Fibroblast of skin of right biceps (primary cell): ENCODE measurements at regions not wholly inside any gene's neighbourhood (a gene's known extent, or its start where the extent isn't known, plus 50 kb on each side); places are given as distances from the start of the nearest gene placed in this dataset.

Experiments used
- DNase-seq: peaks from one replicate; pipeline ENCODE4 v3.0.0-alpha.2; 2013

DNA sequence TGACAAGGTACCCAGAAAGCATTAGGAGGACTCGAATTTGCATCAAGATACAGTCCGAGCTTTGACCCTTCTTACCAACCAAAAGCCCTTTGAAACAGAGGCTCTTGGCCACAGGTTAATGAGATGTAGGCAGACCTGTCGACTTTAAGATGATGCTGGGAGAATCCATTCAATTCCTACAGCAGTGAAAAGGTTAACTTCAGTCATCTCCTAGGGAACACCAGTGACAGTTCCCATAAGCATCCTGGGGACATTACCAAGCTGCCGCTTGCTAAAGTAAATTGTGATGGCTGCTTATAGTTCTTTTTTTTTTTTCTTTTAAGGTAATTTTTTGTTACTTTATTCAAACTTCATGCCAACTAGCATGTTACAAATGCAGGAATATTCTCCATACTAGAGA, 379.3 kb downstream of the SOX11 start:
- no peak for DNase-seq

DNA sequence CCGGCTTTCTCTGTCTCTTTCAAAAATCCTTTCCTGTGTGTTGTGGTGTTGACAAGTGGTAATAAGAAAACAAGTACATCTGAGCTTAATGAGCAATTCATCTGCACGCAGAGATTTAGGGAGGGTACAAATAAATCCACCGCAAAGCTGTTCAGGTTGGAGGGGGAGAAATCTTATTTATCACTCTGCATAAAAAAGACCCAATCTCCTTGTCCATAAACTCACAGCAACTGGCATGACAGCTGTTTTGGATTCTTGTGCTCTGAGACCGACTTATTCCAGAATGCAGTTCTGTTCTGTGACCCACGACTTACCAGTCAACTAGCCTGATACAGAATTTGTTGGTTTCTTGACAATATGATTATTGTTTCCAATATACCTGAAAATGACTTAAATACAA, 380.1 kb downstream of the SOX11 start:
- no peak for DNase-seq

DNA sequence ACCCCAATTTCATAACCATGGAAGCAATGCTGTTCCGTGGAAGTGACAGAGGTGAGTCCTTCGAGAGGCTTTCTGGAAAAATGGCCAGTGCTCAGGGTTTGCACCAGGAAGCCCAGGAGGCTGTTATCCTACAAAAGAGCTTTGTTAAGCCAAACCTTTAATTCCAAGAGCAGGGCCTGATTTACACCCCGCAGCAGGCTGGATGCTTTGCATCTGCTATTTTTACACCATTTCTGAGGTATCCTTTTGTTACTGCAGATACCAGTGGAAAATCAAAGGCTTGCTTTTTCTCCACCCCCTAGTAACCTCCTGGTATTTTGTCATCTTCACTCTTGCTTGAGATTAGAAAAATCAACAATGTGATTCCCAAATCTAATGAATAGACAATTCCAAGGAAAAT, 380.6 kb downstream of the SOX11 start:
- no peak for DNase-seq

DNA sequence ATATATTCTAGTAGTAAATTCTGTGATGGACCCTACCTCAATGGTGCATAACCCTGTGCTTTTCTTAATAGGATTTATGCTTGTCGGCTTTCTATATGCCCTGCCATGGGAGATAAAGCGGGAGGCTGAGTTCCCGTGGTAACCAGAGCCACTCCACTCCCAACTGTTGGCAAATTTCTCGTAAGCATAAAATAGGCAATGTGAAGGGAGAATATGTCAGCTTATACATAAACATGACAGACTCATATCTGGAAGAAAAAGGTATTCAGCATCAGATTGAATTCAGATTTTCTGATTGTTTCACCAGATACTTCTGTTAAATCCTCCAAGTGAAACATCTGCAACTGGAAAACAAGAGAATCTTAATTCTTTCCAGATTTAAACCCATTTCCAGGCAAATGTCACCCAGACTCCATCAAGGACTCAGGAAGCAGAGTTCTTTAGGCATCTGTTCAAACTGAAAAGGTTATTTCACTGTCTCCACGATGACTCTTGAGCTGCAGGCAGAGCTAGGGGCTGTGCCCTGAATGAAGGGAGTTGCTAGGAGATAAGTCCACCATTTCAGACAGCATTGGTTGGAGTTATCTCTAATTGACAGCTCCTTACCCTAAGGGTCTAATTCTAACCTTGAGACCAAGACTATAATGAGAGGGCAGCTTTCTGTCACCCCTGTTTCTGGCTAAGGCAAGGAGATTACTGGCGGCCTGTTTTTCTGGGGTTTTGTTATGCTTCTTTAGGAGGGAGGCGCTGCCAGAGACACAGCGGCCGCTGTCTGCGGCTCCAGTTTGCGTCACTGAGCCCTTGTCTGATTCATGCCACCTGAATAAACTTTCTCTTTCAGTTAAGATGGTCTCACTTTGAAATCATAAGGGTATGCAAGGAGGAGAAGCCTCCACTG, 381.3 kb downstream of the SOX11 start:
- peak; percentile 67 for DNase-seq

DNA sequence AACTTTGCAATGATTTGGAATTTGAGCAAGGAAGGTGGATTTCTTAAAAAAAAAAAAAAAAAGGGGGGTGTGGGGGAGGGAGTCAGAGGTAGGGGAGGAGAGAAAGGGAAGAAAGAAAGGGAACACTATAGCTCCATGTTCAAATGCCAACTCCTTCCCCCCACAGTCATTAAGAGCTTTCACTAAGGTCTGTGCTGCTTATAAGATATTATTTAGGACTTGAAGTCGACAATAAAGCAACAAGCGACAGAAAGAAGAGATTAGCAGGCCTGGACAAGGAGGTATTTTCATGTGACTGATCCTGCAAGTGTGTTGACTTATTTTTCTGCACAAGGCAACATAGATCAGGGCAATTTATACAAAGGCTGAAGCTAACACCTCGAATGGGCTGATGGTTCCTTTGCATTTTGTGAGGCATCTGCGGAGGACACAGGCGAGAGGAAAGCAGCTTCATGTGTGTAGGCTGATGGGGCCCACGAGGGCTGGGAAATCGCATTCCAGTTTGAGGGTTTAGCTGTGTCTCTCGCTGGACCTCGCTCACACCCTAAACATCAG, 382.0 kb downstream of the SOX11 start:
- no peak for DNase-seq

DNA sequence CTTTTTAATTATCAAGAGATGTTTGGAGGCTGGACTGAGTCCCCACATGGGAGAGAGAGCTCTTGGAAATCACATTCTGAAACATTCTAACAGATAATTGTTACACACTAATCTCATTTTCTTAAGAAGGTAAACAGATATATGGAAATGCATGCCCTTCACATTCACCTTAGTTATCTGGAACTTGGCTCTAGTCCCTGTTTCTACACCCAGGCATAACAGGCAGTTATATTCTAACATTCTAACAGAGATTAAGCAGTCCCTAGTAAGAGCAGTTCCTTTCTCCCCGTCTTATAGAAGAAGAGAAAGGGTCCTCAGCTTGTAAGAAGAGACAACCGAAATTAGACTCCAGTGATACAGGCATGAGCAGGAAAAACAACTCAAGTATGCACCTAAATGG, 385.4 kb downstream of the SOX11 start:
- no peak for DNase-seq

DNA sequence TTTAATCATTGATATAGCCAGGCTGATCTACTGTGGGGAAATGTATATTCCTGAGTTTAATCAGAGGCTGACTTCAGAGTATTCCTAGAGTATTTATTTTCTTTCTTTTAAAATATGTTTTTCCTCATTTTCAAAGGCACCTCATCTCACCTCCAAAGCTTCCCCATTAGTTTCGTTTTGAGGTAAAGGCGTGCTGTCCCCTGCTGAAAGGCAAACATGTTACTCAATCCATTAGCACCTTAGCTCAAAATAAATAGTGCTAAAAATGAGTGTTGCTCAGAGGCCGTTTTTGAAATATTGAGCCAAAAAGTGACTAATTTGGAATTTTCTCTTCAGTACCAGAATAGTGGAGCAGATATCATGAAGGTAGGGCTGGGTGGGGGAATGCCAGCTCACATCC, 386.2 kb downstream of the SOX11 start:
- DNase-seq, result no peak

DNA sequence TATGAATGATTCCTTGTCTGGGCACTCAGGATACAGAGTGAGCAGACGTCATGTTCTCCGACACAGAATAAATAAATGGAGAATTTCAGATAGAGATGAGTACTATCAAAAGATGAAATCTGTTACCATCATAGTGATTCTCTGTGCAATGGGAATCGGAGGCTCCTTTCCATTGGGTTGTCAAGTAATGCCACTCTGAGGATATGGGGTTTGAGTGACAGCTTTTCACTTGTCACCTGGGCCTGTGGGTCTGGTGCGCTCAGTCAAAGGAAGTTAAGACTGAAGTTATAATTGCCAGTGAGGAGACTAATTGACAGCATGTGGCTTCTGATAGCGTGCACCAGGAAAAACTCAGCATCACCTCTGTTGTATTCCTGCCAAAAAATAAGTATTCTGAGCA, 387.2 kb downstream of the SOX11 start:
- no peak for DNase-seq

DNA sequence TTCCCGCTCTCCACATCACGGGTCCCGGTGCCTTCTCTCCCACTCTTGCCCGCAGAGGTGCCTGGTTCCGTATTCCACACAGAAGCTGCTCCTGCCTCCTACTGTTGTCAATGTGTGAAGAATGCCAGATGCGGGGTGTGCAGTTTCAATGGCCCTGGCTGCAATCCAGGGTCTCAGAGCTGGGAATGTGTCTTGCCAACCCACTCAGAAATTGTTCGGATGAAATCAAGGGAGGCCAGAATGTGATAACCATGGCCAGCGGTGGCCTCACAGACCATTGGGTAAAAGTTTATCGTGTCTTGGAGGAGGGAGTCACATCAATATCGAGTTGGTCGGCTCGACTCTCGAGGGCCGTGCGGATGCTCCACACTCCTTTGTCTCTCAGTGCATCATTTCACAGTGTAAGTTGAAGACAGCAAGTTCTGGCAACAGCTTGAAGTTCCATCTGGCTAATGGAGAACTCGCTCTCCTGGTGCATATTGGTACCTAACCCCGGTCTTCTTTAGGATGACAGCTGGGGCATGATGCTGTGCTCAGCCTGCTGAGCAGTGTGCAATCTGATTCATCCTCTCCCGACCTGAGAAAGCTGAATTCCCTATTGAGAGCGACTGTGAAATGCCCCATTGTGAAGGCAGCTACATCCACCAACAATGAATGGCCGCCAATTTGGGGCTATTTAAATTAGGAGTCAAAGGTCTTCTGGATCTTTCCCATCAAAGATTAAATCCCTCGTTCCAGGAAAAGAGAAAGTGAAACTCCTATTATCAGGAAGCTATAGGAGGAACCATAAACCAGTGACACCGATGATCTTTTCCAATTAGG, 389.0 kb downstream of the SOX11 start:
- no peak for DNase-seq

DNA sequence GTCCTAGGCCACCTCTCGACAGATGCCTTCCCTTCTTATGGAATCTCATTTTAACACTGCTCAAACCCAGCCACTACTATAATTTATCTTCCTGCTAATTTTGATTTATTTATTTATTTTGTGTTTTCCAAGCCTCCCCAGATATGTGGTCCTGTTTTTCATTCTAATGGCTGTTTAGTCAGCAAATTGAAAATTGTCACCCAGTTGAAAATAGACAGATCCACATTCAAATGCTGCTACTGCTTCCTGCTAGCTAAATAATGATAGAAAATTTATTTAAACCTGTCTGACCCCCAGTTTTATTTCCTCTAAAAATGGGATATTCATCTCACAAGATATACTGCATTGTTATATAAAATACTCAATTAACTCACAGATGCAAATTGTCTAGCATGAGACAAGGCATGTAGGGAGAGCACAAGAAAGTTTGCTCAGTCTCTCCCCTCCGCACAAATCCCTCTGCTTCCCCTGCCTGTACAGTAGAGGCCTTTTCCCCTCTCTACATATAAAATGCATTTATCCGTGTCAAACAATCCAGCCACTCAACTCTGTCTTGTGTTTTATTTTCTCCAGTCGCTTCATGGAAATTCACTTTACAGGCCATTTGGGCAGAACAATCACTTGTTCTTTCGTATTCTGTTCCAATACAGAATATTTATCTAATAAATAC, 389.9 kb downstream of the SOX11 start:
- no peak for DNase-seq

DNA sequence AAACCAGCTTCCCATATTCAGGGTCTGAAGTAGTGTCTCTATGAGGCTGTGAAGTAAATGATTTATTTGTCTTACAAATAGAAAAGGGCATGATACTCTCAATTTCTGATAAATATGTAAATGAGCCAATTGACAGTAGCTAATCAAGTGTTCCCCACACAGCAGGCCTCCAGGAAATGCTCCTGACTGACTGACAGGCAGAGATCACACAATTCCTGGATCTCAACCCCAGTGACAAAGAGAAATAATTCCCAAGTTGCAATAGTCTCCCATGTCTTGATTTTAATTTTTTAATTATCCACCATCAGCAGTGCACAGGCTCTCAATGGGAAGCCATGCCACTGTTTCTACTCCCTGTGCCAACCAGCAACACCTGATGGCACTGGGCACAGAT, 390.4 kb downstream of the SOX11 start:
- no peak for DNase-seq

DNA sequence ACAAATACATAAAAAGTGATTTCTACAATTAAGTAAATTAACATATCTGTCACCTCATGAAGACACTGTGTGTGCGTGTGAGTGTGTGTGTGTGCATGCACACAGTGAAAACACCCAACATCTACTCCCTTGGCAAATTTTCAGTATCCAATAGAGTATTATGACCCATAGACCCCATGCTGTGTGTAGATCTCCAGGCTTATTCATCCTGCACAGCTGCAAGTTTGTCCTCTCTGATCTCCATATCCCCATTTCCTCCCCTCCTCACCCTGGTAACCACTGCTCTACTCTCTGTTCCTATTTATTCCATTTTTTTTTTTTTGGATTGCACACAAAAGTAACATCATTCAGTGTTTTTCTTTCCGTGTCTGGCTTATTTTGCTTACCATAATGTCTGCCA, 391.0 kb downstream of the SOX11 start:
- no peak for DNase-seq

DNA sequence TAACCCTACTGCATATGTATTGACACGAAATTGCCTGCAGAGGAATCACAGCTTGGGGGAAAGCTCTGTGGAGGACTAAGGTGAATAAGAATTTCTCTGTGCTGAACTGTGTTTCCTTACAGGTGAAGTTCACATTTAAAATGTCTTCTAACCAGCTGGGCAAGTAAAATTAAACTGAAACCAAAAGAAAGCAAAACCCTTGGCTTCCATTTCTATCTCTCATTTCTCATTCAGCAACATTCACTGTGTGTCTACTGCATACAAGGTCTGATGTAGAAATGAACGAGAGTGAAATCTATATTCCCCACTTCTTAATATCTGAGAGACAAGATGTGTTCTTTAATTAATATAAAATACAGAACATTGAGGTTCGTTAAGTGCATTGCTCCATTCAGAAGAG, 397.3 kb downstream of the SOX11 start:
- DNase-seq, result no peak

DNA sequence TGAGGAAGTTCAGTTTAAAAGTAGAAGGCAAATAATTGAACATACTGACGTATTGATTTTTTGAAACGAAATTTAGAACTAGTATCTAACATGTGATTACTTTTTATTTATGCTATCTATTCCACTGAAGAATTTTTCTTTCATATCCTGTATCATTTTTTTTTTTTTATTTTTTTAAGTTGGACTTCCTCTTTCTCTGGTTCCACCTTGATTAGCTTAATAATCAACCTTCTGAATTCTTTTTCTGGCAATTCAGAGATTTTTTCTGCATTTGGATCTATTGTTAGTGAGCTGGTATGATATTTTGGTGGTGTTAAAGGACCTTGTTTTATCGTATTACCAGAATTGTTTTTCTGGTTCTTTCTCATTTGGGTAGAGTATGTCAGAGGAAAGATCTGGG, 411.2 kb downstream of the SOX11 start:
- no peak for DNase-seq

DNA sequence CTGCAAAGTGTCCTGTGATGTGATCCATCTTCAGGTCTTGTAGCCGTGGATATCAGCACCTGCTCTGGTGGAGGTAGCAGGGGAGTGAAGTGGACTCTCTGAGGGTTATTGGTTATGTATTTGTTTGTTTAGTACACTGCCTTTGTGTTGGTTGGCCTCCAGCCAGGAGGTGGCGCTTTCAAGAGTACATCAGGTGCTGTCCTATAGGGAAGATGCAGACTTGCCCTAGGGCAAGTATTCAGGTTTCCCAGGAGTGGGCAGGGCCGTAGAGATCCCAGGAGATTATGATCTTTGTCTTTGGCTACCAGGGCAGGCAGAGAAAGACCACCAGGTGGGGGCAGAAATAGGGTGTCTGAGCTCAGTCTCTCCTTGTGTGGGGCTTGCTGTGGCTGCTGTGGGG, 411.8 kb downstream of the SOX11 start:
- no peak for DNase-seq

DNA sequence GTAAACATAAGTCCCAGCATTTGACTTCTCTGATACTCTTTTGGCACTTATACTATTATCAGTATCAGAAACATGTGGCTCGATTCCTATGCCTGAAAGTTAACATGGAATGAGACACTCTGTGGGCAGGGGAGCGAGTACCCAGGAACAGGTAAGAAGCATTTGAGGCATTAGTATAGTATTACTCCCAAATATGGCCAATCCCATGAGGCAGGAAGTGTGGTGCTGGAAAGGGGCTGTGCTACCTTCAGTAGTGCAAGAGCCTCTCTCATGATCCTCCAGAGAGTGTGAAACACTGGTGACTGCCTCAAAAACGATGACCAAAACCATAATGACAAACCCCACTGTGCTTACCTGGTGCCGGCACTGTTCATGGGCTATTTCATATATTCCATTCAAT, 415.1 kb downstream of the SOX11 start:
- no peak for DNase-seq

DNA sequence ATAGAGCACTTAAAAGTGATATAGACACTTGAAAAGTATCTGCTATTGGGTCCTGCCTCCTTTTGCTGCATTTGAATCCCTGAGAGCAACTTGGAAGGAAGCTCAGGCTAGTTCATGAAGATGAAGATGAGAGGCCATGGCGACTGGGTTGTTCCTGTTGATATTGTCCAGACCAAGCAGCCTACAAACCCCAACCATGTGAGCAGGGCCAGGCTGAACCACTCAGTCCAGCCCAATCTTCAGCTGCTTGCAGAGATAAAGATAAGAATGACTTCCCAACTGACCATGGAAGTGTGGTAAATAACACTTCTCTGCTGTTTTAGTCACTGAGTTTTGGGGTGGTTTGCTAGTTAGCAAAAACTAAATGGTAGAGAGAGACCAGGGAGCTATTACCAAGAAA, 417.6 kb downstream of the SOX11 start:
- DNase-seq, result no peak

DNA sequence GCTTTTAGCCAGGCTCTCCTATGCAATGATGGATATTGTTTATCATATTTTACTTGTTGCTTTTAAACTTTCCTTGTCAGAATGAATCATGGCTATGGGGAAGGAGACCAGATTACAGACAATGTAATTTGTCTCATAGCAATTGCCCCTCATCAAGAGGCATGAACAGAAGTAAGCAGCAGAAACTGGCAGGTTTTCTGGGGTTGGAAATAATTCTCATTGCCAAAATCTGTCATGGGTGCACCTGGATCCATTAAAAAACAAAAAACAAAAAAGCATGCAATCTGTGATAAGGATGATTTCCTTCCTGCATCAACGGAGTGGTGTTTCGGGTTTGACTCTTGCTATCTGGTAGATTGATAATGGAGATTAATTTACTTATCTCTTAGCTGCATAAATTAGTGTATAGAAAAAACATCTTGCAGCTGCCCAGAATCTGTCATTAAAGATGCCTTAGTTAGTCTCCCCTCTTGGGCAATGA, 419.6 kb downstream of the SOX11 start:
- DNase-seq, result no peak

DNA sequence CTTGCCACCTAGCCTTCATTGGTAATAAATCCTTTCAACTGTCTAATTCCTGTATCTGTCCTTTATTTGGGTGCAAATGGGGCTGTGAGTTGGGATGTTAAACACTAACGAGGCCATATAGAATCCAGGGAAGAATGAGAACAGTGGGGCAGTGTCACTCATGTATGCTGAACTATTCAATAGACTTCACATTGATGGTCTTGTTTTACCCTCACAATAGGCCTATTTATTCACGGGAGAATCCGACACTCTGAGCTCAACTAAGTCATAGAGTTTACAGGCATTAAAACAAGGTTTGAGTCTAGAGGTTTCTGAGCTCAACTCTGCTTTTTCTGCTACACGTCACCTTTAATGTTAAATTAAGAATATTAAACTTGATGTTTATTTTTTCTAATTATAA, 421.6 kb downstream of the SOX11 start:
- no peak for DNase-seq

DNA sequence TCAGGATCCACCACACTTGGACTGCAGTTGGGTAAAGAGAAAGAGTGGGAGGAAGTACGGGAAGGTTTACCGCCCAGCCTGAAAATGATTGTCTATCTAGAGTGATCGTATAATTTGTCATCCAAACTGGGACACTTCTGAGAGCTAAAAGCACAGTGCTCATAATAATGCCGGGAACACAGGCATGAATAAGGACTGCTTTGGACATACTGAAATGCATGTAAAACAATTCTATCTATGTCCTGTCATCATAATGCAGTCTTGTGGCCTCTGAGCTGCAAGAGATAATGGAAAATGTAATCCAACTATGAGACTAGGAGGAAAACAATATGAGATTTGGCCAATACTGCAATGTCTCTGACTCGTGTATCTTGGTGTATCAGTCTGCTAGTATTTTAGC, 435.5 kb downstream of the SOX11 start:
- DNase-seq, result no peak

DNA sequence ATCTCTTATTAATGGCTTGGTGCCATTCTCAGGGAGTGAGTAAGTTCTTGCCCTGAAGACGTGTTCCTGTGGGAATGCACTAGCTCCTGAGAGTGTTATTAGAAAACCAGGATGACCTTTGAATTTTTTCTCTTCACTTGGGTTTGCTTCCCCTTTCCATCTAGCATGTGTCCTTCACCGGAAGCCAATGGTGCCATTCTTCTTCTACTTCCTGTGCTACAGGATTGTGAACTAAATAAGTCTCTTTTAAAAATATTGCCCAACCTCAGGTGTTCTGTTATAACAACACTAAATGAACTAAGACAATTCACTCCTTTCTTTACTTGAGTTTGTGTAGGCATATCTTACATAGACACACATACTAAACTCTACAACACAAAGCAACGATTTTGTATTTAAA, 447.0 kb downstream of the SOX11 start:
- DNase-seq, result no peak

DNA sequence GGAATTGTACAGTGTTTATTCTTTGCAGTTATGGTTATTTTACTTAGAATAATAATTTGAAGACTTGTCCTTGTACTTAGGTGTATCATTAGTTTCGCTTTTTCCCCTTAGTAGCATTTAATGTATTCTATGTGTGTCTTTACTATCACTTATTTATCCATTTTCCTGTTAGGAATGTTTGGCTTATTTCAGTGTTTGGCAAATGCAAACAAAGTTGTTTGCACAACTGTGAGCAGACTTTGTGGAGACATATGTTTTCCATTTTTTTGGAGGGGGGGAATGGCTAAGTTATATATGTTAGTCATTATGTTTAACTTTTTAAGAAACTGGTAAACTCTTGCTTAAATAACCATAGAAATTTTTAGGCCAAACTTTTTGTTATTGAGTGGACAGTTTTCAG, 447.7 kb downstream of the SOX11 start:
- no peak for DNase-seq

DNA sequence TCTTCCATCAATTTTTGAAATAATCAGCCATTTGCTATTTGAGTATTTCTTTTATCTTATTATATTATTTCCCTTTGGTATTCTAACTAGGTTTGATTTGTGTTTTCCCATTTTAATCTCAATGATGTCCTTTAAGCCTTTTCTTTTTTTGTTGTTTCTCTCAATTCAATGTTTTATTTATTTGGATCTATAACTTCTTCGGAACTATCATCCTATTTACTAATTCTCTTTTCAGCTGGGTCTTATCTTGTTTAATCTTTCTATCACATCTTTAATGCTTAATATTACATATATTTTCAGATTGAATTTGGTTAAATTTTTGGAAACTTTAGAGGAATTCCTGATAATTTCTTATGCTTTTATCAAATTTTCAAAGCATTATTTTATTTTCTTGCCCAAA, 448.3 kb downstream of the SOX11 start:
- DNase-seq, result no peak
